Erythroblast (primary cell): ENCODE measurements at regions not wholly inside any gene's neighbourhood (a gene's known extent, or its start where the extent isn't known, plus 50 kb on each side); places are given as distances from the start of the nearest gene placed in this dataset.

Experiments
- DNase-seq, 2 experiments: peaks; one replicate each; lab custom pipeline; 2025; lab: John Stamatoyannopoulos, UW
- GATA1 ChIP-seq: IDR thresholded peaks from 2 replicates; pipeline ENCODE4 v1.6.1; 2011; ENCODE audit warnings: low read depth, mild to moderate bottlenecking, control low read depth, low read length, moderate library complexity
- POLR2A ChIP-seq: IDR thresholded peaks from 2 replicates; pipeline ENCODE4 v1.6.1; 2011; ENCODE audit warnings: mild to moderate bottlenecking, low read length

DNA sequence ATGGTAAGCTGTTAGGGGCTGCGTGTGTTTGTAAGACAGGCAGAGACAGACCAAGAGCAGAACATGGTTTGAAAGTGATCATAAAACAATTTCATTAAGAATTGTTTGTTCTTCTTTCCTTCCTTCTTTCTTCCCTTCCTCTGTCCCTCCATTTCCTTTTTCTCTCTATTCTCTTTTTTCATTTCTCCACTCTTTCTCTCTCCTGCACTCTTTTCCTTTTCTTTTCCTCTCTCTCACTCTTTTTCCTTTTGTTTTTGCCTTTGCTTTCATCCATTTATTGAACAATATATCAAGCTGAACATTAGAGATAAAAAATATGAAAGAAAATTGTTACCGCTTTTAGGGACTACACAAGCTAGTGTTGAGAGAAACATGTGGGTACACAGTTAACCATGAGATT lies 62.2 kb upstream of the GOLIM4 start:
- no peak for TF ChIP-seq POLR2A
- no peak for TF ChIP-seq GATA1
- peak in 1 of 2 experiments; percentile 33 for DNase-seq

DNA sequence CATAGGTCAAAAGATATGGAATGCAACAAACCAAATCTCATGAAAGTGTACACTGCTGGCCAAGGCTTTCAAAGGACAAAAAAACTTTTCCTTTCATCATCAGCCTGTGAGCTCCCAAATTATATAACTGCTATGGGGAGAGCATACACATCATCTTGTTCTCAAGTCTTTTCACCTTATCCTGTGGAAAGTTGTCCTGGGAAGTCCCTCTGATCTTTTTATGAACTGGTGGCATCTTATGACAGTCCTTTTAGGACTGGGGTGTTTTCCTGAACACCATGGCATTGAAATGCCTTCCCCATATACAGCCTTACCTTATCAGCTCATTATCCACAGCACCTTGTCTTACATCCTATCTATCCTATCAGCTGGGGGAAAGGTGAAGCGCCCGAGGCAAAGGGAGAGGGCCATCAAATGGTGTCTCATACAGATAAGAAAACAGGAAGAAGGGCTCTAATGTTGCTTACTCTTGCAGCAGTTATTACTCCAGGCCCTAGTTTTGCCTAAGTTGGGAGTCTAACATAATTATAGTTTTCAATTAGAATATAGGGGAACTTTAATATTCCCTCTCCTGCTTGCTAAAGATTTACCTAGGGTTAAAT lies 61.5 kb upstream of the GOLIM4 start:
- peak; percentile 85 to 95 for DNase-seq
- TF ChIP-seq GATA1 (peak; percentile 65), POLR2A (no peak)

GRCh38 chr3:168156479-168156878 lies 60.8 kb upstream of the GOLIM4 start:
- TF ChIP-seq GATA1: no peak
- TF ChIP-seq POLR2A: no peak
- DNase-seq: no peak

GRCh38 chr3:168155303-168155702 lies 59.6 kb upstream of the GOLIM4 start:
- no peak for TF ChIP-seq POLR2A
- no peak for TF ChIP-seq GATA1
- DNase-seq: no peak

- no peak for DNase-seq
- TF ChIP-seq GATA1: no peak
Measured at GRCh38 chr3:168154089-168154488, 58.4 kb upstream of the GOLIM4 start.

DNA sequence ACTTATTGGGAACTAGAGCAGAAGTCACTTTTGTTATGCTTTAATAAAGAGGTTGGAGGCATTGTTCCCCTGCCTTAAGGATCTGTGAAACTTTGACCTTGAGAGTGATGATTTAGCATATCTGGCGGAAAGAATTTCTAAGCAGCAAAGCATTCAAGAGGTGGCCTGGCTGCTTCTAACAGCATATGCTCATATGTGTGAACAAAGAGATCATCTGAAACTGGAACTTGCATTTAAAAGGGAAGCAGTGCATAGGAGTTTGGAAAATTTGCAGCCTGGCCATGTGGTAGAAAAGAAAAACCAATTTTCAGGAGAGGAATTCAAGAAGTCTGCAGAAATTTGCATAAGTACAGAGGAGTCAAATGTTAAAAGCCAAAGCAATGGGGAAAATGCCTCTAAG lies 56.4 kb upstream of the GOLIM4 start:
- no peak for DNase-seq
- TF ChIP-seq POLR2A (no peak), GATA1 (no peak)
